GM21390 (cell line): ENCODE measurements at regions not wholly inside any gene's neighbourhood (a gene's known extent, or its start where the extent isn't known, plus 50 kb on each side); places are given as distances from the start of the nearest gene placed in this dataset.

Experiments used
- ATAC-seq: cut with Tn5 transposase; IDR thresholded peaks from one replicate; pipeline ENCODE4 v1.9.1; 2021; ENCODE audit not compliant: unreplicated experiment

GRCh38 chr1:13921190-13921589, 221.2 kb downstream of the PRDM2 start:
- no peak for ATAC-seq

DNA sequence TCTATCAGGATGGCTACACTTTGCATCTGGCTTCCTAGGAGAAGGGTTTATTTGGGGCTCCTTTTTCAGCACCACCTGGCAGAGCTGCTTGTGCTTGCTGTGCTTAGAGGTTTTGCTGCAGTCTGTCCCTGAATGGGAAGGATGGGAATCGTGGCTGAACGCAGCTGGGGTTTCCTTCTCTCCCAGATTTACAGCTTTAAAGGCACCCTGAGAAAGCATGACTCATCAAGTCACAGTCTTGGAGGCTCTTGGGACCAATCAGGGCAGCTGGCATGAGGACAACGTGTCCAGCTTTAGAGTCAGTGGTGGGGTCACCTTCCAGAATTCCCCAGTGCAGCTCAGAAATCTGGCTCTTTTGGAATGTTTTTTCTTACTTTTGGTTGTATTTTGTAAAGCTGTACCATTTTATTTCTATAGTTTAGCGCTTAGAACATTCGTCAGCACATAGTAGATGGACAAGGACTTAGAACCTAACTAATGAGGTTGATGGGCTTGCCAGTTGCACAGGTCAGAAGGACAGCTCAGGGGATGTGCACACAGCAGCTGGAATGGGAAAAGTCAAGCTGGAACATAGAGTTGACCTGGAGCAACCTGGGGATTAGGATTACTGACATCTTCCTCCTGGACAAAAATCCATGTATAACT, 222.6 kb downstream of the PRDM2 start:
- ATAC-seq = no peak

DNA sequence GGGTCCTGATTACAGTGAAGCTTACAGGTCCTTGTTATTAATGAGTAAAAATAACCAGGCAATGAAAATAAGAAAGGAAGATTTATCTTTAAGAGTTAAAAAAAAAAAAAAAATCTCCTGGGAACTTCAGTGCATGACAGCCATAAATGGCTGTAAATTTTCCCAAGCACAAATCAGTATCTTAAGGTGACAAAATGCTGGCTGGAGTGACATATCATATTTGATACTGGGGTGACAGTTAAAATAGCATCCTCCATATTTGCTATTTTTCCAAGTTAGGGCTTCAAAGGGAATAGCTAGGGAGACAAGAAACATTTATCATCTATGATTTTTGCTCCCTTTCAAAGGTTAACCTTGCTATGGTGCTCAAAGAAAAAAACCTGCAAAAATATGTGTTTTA, 226.6 kb downstream of the PRDM2 start:
- ATAC-seq = no peak

GRCh38 chr1:13927736-13928135, 227.7 kb downstream of the PRDM2 start:
- no peak for ATAC-seq

GRCh38 chr1:13929313-13929712, 229.3 kb downstream of the PRDM2 start:
- ATAC-seq = no peak

GRCh38 chr1:13930151-13930550, 230.2 kb downstream of the PRDM2 start:
- no peak for ATAC-seq

DNA sequence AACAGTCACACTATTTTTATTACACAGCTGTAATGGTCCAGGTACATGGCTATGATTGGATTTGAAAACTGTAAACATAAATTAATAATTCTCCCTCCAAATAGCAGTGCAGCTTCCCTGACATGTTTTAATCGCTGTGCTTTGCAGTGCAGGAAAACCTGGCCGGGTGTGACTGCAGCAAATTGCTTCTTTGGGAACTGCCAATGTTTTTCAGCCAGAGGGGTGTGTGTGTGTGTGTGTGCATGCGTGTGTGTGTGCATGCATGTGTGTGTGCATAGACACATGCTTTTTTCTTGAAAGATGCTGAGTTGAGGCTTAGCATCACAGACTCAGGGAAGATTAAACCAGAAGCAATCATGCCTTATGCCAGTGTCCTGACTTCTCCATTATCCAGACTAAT, 231.2 kb downstream of the PRDM2 start:
- ATAC-seq = no peak

GRCh38 chr1:13935336-13935735, 235.3 kb downstream of the PRDM2 start:
- ATAC-seq = no peak

DNA sequence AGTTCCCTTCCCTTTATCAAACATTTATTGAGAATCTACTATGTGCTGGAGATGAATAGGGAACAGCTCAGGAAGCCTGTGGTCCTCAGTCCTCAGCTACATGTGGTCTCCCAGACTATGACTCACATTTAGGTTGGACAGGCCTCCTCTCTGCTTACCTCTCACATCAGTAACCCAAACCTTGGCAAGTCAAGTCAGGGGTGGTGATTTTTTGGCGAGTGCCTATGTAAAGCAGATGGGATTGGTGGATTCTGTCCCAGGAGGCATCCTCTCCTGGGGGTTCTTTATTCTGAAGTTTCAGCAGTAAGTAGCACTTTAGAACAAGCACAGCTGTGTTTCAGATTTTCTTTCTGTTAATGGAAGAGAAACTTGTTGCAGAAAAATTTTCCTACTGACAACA, 241.3 kb downstream of the PRDM2 start:
- no peak for ATAC-seq

DNA sequence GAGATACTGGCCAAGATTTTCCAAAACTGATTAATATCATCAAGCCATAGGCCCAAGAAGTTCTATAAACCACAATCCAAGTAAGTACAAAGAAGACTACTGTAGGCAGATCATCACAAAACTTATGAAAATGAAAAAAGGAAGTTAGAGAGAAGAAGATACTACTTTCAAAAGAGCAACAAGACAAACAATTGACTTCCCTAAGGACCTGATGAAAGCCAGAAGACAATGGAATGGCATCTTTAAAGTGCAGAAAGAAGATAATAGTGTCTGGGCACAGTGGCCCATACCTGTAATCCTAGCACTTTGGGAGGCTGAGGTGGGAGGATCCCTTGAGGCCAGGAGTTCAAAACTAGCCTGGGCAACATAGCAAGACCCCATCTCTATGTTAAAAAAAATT, 243.1 kb downstream of the PRDM2 start:
- ATAC-seq = no peak

GRCh38 chr1:13945856-13946255, 245.9 kb downstream of the PRDM2 start:
- no peak for ATAC-seq

- no peak for ATAC-seq
These were observed 247.7 kb downstream of the PRDM2 start for GRCh38 chr1:13947658-13948057.

DNA sequence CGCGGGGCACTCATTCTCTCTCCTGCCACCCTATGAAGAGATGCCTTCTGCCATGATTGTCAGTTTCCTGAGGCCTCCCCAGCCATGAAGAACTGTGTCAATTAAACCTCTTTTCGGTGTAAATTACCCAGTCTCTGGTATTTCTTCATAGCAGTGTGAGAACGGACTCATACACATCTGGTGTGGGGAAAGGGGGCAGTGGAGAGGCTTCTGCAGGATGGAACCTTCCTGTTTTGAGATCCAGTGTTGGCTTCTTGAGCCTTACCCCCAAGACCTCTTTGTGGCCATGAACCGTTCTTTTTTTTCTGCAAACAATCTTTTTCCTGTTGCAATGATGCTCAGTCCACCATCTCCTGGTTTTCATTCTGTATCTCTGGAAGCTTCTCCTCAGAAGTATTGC, 248.4 kb downstream of the PRDM2 start:
- no peak for ATAC-seq

GRCh38 chr1:13948888-13949391, 249.0 kb downstream of the PRDM2 start:
- no peak for ATAC-seq

GRCh38 chr1:13949546-13949945, 249.6 kb downstream of the PRDM2 start:
- no peak for ATAC-seq

- ATAC-seq = no peak
These were observed 250.6 kb downstream of the PRDM2 start for GRCh38 chr1:13950637-13951036.

DNA sequence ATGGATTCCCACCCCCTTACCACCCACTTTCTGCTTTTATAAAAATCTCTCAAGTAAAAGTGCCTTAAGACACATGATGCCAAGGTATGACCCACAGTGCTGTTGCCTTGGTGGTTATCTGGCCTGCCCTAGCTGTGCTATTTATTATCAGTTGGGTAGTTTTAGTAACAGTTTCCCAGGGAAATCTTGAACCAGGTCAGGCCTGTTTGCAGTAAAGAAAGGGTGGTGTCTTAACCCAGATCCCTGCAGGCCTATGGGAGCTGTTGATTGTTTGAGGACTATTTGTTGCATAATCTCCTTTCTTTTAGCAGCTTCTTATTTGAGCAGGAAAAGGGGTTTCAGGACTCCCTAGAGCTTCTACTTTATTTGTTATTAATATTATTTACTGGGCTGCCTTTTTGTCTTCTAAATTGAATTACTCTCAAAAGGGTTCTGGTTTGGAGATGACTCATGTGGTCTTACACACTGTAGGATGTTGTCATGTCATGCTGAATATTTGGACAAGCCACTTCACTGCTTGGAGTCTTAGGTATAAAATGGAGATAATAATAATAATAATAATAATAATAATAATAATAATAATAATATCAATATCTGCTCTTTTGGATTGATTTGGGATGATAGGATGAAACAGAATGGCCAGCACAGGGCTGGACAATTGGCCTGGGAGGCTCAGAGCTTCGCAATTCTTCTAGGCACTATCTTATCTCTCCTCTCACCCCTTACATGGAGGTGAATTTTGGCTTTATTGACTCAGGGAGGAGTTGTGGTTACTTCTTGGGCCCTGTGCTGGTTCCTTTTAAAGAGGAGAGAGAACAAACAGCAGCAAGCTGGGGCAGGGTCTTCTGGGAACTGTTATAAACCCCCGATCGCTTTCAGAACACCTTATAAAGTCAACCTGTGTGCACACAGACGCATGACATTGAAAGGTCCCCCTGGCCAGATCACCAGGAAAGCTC, 252.1 kb downstream of the PRDM2 start:
- no peak for ATAC-seq

- no peak for ATAC-seq
These were observed 253.0 kb downstream of the PRDM2 start for GRCh38 chr1:13952985-13953384.

DNA sequence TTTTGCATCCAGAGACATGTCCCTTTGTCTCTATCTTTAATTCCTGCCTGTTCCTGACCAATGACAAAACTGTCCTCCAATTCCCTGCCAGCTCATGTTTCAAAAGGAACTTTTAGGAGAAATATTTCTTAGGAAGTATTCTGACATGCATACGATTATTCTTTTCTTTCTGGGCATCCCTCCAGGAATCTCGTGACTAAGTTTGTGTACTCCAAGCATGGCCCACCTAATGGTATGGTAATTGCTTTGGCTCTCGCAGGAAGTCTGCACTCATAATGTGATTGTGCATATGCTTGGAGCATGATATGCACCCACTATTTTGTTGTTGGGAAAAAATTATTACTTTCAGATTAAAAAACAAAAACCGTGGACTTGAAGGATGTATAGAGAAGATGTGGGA, 256.4 kb downstream of the PRDM2 start:
- no peak for ATAC-seq

DNA sequence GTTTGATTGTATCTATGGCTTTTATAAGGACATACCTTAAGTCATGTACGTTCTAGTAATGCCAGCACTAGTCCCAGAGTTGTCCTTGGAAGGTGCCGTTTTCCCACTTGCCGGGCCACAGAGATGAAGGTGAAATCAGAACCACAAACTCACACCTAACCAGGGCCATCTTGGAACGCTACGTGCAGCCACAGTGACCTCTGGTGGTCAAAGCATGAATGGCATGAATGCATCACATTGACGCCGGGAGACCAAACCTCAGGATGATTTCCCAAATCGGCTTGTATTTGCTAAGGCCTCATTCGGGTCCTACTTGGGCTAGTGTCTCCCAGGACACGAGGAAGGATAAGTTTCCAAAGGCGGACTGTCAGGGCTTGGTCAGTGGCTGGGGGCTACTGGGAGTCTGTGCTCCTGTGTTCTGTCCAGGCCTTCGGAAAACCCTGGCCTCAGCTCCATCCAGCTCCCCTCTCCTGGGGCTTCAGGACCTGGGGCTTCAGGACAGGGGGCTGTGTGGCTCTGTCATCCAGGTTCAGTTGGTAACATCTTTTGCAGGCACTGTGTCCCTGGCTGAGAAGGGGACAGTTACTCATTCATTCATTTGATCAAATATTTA, 260.5 kb downstream of the PRDM2 start:
- peak; percentile 46 for ATAC-seq

GRCh38 chr1:13964768-13965167, 264.8 kb downstream of the PRDM2 start:
- no peak for ATAC-seq
